ENCODE measurements at regions not wholly inside any gene's neighbourhood (a gene's known extent, or its start where the extent isn't known, plus 50 kb on each side); places are given as distances from the start of the nearest gene placed in this dataset.
"Not testable (repeated sequence)": the region's sequence is repeated elsewhere in the genome, so short reads cannot be mapped to it uniquely, and the experiment has no call there.

DNA sequence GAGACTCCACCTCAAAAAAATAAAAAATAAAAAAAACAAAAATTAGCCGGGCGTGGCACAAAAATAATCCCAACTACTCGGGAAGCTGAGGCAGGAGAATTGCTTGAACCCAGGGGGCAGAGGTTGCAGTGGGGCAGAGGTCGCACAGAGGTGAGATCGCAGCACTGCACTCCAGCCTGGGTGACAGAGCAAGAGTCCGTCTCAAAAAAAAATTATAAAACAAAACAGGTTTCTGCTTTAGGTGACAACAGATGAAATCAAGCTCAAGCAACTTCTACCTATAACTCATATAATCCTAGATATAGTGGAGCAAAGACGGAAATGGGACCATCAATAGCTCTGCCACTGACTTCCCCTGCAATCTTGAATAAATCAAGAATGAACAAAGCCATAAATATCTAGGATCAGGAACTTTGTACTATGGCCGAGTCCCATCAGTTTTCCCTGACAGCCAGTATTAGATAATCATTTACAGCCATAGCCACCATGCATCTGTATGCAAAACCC lies 53.6 kb upstream of the PDPR start:
- TF ChIP-seq, protein P1, sequence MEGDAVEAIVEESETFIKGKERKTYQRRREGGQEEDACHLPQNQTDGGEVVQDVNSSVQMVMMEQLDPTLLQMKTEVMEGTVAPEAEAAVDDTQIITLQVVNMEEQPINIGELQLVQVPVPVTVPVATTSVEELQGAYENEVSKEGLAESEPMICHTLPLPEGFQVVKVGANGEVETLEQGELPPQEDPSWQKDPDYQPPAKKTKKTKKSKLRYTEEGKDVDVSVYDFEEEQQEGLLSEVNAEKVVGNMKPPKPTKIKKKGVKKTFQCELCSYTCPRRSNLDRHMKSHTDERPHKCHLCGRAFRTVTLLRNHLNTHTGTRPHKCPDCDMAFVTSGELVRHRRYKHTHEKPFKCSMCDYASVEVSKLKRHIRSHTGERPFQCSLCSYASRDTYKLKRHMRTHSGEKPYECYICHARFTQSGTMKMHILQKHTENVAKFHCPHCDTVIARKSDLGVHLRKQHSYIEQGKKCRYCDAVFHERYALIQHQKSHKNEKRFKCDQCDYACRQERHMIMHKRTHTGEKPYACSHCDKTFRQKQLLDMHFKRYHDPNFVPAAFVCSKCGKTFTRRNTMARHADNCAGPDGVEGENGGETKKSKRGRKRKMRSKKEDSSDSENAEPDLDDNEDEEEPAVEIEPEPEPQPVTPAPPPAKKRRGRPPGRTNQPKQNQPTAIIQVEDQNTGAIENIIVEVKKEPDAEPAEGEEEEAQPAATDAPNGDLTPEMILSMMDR (IDR thresholded peaks at IDR 0.05): not testable (repeated sequence)
- TF ChIP-seq POLR2A (IDR thresholded peaks at IDR 0.05): not testable (repeated sequence)
